Motor neuron (in vitro differentiated cells): ENCODE measurements at regions not wholly inside any gene's neighbourhood (a gene's known extent, or its start where the extent isn't known, plus 50 kb on each side); places are given as distances from the start of the nearest gene placed in this dataset.

ENCODE experiments used
- ATAC-seq, 8 experiments: fragments of 200-7000 bp; cut with Tn5 transposase; replicated peaks in 6 of 8; 2 replicates each; pipeline ENCODE4 v1.8.0; 2021; ENCODE audit warnings: mild to moderate bottlenecking in 8 of 8, moderate library complexity in 8 of 8
- H3K27ac ChIP-seq, 2 donors: fragments of 250-450 bp; sonication (Bioruptor Pico); 2 replicates each; pipeline ENCODE4 v1.9.0; 2021; ENCODE audit warnings: antibody characterized with exemption in 2 of 2, mild to moderate bottlenecking in 2 of 2, moderate library complexity in 1 of 2
- H3K4me1 ChIP-seq, 2 donors: fragments of 250-450 bp; sonication (Bioruptor Pico); replicated peaks in 1 of 2; 2 replicates each; pipeline ENCODE4 v1.6.1; 2021; ENCODE audit warnings: antibody characterized with exemption in 2 of 2, mild to moderate bottlenecking in 2 of 2, moderate library complexity in 1 of 2
- H3K4me3 ChIP-seq, 5 donors: fragments of 250-450 bp; sonication (Bioruptor Pico); 2 replicates each; pipeline ENCODE4 v1.9.0; 2021; ENCODE audit warnings: antibody characterized with exemption in 5 of 5, mild to moderate bottlenecking in 5 of 5, moderate library complexity in 4 of 5
- WGBS, 10 experiments: fragments of 450-650 bp; shearing (Covaris generic); methylation state at CpG; one replicate each; pipeline ENCODE4 v1.0.0; 2022; 5-methylcytosine and 5-hydroxymethylcytosine counted together
- in situ Hi-C, 9 experiments: fragments of 400-800 bp; cut with MboI; loops; one replicate each; pipeline ENCODE4 v1.15.0; 2021; ENCODE audit warnings: low sequenced_read_pairs in 9 of 9, low pct_unique_long_range_greater_than_20kb in 2 of 9; ENCODE audit not compliant: unreplicated experiment in 9 of 9

DNA sequence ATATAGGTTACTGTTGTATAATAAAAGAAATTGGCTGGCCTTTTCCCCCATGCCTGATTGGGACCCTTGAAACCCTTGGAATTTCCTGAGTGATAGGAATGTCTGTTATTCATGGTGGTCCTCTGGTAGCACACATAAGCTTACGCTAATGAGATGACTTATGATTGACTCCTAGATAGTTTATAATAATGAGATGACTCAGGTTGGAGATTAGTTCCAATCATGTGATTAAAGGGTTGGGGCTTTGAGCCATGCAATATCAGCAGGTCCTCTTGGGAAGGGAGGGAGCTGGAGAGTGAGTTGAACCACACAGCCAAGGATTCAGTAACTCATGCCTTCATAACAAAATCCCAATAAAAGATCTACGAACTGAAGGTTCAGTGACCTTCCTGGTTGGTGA is 407.6 kb upstream of the MANEA start:
- no peak overlapping the region for H3K4me3 ChIP-seq
- ATAC-seq: no peak
- 0 to 100% (median 71%) methylated on average over 1 of the region's 2 CpGs; no CpG with 5 or more reads in 6 of the 10 experiments for WGBS, 10 experiments
- peaks cover 0 to 2% of the 10 kb centered on the region in 2 donors for H3K4me1 ChIP-seq
- no peak overlapping the region for H3K27ac ChIP-seq
- in situ Hi-C loops: no loop called here

DNA sequence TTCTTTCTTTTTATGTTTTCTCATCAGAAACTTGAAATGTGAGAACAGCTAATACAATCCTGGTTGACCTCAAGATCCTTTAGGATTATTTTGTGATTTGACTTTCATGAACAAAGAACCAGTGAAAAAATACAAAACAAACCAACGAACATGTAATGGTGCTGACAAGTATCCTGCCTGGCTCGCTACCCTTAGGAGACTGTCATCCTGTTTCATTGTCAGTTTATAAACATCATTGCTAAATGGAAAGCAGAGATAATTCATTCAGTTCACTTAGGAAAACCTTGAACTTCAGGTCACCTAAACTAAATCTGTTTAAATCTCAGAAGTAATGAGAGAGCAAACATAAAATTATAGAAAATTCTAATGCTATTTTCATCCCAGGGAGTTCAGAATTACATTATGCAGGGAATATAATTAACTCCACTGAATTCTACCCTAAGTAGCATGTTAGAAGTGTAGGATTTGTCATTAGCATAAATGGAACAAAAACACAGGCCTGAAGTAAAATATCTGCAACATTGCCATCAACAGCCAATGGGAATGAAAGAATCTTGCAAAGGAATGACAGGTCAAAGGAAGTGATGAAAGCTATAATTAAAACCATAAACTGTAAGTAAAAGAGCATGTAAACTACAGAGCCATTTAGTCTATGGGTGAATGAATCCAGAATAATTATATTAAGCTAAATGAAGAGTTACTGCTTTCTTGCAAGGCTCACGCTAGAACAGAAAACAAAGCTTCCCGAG is 401.2 kb upstream of the MANEA start:
- no peak overlapping the region for H3K4me3 ChIP-seq
- H3K27ac ChIP-seq: no peak overlapping the region
- peak in 6 of 8 experiments; percentile 19 to 78 (median 34) for ATAC-seq
- H3K4me1 ChIP-seq: peaks cover 0 to 13% of the 10 kb centered on the region in 2 donors
- WGBS, 10 experiments: 0 to 100% (median 75%) methylated on average over 1 to 4 of the region's 4 CpGs
- in situ Hi-C loops: no loop called here

DNA sequence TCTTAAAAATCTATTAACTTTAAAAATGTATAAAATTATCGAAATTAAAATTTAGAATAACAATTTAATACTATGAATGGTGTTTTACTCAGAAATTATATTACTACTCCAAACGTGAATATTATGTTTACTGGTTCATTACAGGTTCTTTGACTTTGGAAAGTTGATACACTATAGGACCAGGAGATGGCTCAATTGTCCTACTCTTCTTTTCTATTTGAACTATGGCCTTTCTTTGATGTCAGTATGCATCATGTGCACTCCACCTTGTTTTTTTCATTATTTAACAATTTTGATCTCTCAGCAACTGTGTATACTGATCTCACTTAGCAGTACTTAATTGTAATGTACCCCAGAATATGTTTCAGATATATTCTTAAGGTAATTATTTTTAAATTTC is 391.5 kb upstream of the MANEA start:
- Histone ChIP-seq H3K4me1 (peaks cover 0 to 2% of the 10 kb centered on the region in 2 donors), H3K27ac (no peak overlapping the region), H3K4me3 (no peak overlapping the region)
- in situ Hi-C loops: no loop called here
- no peak for ATAC-seq
- WGBS, 10 experiments: 0 to 100% (median 54%) methylated on average over 1 to 2 of the region's 2 CpGs

- no peak for ATAC-seq
- no peak overlapping the region for H3K27ac ChIP-seq
- 0 to 100% (median 79%) methylated on average over 1 of the region's 1 CpG for WGBS, 10 experiments
- H3K4me1 ChIP-seq: peaks cover 0 to 2% of the 10 kb centered on the region in 2 donors
- in situ Hi-C loops: no loop called here
- no peak overlapping the region for H3K4me3 ChIP-seq
Measured at GRCh38 chr6:95186710-95187109, 390.6 kb upstream of the MANEA start.

DNA sequence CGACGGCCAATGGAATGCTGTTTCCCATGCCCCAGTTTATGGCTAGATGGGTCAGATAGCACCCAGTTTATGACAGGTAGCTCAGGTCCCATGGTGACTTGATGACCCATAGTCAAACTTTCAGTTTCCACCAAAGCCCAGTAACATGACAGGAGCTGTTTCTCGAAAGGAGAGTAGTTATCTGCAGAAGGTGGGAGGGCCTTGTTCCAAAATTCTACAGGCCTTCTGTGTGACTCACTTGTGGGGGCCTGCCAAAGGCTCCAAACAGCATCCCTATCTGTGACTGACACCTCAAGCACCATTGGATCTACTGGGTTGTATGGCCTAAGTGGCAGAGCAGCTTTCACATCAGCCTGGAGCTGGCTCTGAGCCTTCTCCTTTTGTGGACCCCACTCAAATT is 379.7 kb upstream of the MANEA start:
- in situ Hi-C loops: no loop called here
- 6 to 86% (median 33%) methylated on average over 1 to 3 of the region's 3 CpGs; no CpG with 5 or more reads in 5 of the 10 experiments for WGBS, 10 experiments
- ATAC-seq: no peak
- Histone ChIP-seq H3K27ac (no peak overlapping the region), H3K4me3 (no peak overlapping the region), H3K4me1 (no peaks in the 10 kb centered on the region)

DNA sequence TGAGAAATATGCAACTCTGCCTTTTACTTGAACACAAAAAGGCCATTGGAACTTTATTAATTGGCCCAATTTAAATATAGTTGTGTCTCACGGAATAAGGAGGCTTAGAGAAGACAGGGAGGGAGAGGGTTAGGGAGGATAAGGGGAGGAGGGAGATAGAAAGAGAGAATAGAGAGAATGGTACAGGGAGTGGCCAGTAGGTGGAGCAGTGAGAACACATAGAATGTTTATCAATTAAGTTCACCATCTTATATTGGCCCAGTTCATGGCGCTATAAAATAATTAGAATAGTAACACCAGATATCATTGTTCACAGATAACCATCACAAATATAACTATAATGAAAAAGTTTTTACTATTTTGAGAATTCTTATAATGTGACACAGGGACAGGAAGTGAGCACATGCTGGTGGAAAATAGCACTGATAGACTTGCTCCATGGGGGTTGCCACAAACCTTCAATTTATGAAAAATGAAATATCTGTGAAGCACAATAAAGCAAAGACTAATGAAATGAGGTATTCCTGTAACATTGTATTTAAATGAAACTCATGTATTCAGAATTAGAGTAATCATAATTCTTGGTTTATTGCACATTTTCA is 374.1 kb upstream of the MANEA start:
- Histone ChIP-seq H3K4me3 (no peak overlapping the region), H3K27ac (no peak overlapping the region), H3K4me1 (peaks cover 0 to 7% of the 10 kb centered on the region in 2 donors)
- WGBS, 10 experiments: 14 to 93% (median 54%) methylated on average over 1 to 2 of the region's 2 CpGs
- in situ Hi-C loops: no loop called here
- peak in 4 of 8 experiments; percentile 49 to 73 (median 60) for ATAC-seq

DNA sequence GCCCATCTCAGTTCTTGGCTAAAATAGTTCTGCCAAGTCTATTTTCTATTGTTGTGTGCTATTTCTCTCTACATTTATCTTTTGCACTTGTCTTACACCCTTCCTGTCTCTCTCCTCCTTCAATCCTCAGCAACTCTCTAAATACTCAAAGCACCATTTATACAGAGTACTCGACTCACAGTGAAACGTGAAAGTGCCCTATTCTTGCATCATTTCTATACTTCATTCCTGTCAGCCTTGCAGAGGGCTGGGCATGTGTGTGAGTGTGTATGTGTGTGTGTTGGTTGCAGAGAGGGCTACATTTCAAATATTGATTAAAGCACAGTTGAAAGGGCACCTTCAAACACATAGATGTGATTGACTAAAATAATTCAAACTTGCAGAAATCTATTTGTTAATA is 373.2 kb upstream of the MANEA start:
- in situ Hi-C loops: no loop called here
- Histone ChIP-seq H3K27ac (no peak overlapping the region), H3K4me3 (no peak overlapping the region), H3K4me1 (peaks cover 0 to 9% of the 10 kb centered on the region in 2 donors)
- peak in 3 of 8 experiments; percentile 42 to 70 (median 56) for ATAC-seq
- 0 to 89% (median 69%) methylated on average over 2 of the region's 2 CpGs; no CpG with 5 or more reads in 4 of the 10 experiments for WGBS, 10 experiments

DNA sequence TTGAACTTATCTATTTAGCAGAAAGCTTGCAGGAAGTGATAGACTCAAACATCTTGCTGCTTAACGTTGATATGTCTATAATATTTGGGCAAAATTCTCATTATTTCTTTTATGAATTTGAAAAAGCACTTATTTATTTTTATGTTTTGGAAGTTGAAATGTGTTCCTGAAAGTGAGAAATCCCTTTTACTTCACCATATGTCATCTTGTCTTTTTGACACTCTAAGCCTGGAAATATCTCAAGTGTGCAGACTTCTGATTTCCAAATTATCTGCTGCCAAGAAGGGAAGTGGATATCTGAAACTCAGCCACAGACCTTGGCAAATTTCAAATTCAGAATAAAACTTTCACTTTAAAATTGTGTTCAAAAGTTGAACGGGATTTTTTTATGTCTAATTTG is 368.7 kb upstream of the MANEA start:
- no peak for ATAC-seq
- WGBS, 10 experiments: 0 to 92% (median 65%) methylated on average over 1 to 2 of the region's 2 CpGs
- no peak overlapping the region for H3K27ac ChIP-seq
- no peak overlapping the region for H3K4me3 ChIP-seq
- in situ Hi-C loops: no loop called here
- H3K4me1 ChIP-seq: peaks cover 0 to 13% of the 10 kb centered on the region in 2 donors

- peaks cover 0 to 13% of the 10 kb centered on the region in 2 donors for H3K4me1 ChIP-seq
- H3K4me3 ChIP-seq: no peak overlapping the region
- in situ Hi-C loops: no loop called here
- whole genome bisulfite sequencing, 10 experiments: 0 to 100% (median 91%) methylated on average over 1 to 3 of the region's 3 CpGs
- no peak overlapping the region for H3K27ac ChIP-seq
- no peak for ATAC-seq
Measured at GRCh38 chr6:95209074-95209473, 368.3 kb upstream of the MANEA start.

DNA sequence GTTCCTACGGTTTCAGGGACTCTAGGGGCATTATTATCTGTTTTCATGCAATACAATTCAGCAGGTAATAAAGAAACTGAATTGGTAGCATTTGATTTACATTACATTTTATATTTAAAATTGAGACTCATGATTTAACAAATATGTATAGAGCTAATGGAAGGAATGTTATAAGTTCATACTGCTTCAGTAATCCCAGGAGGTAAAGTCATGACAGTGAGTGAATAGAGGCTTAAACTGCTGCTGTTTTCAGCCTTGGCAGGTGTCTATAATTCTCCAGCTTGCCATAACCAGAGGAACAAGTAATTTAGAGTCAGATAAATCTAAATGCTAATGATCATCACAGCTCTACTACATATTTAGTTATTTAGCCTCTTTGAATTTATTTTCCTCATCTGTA is 360.8 kb upstream of the MANEA start:
- peaks cover 0 to 8% of the 10 kb centered on the region in 2 donors for H3K4me1 ChIP-seq
- in situ Hi-C loops: no loop called here
- ATAC-seq: no peak
- H3K4me3 ChIP-seq: no peak overlapping the region
- WGBS, 10 experiments: 0 to 100% (median 67%) methylated on average over 1 of the region's 1 CpG; no CpG with 5 or more reads in 2 of the 10 experiments
- no peak overlapping the region for H3K27ac ChIP-seq

DNA sequence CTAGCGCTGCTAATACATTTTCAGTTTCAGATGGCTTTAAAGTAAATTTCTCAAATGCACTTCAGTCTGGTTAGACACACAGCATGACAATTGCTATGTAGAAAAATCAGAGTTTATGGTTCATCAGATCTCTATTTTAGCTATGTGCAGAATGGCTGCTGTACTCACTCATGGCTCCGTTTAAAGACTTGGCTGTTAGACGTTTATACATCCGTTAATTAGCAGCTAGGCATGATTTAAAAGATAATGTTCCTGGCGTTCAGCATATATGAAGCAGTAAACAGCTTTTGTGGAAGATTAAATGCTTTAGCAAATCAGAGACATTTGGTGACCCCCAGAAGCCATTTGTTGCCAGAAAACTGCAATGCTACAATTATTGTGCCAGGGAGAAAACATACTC is 350.0 kb upstream of the MANEA start:
- 0 to 88% (median 36%) methylated on average over 3 to 5 of the region's 5 CpGs; no CpG with 5 or more reads in 3 of the 10 experiments for WGBS, 10 experiments
- H3K4me1 ChIP-seq: peaks cover 0 to 9% of the 10 kb centered on the region in 2 donors
- in situ Hi-C loops: no loop called here
- no peak overlapping the region for H3K27ac ChIP-seq
- ATAC-seq: no peak
- H3K4me3 ChIP-seq: no peak overlapping the region

DNA sequence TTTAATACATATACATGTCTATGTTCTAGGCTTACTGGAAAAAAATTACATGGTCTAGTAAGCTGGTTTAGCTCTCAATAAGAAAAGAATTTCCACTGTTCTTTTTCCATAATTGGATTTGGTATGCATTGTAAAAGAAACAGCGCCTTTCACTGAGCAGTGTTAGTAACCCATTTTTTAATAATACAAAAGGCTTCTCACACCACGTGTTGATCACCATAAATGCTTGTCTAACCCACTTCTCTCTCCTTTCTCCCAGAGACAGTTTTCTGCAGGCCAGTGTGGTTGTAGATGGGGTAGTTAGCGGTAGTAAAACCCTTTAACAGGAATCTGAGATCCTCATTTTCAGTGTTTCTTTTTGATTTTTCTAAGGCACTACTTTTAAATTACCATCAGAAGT is 348.7 kb upstream of the MANEA start:
- WGBS, 10 experiments: 0 to 40% (median 17%) methylated on average over 1 to 3 of the region's 3 CpGs
- peak in 5 of 8 experiments; percentile 19 to 61 (median 53) for ATAC-seq

GRCh38 chr6:95230071-95230740 is 347.1 kb upstream of the MANEA start:
- H3K27ac ChIP-seq: no peak overlapping the region
- in situ Hi-C loops: no loop called here
- WGBS, 10 experiments: 0 to 85% (median 63%) methylated on average over 1 to 2 of the region's 2 CpGs; no CpG with 5 or more reads in 1 of the 10 experiments

More for the DNA sequence above, 348.7 kb upstream of the MANEA start:
- H3K4me1 ChIP-seq: peaks cover 0 to 9% of the 10 kb centered on the region in 2 donors
- in situ Hi-C loops: no loop called here
- H3K27ac ChIP-seq: no peak overlapping the region
- no peak overlapping the region for H3K4me3 ChIP-seq

More at GRCh38 chr6:95230071-95230740, 347.1 kb upstream of the MANEA start:
- H3K4me1 ChIP-seq: peaks cover 0 to 9% of the 10 kb centered on the region in 2 donors
- H3K4me3 ChIP-seq: no peak overlapping the region
- ATAC-seq: no peak
